H9 (cell line): ENCODE measurements at regions not wholly inside any gene's neighbourhood (a gene's known extent, or its start where the extent isn't known, plus 50 kb on each side); places are given as distances from the start of the nearest gene placed in this dataset.

Experiments used
- DNase-seq: peaks from one replicate; pipeline ENCODE4 v3.0.0-alpha.2; 2017
- H2AFZ ChIP-seq: one replicate; pipeline ENCODE4 v1.6.1; 2013; ENCODE audit warnings: mild to moderate bottlenecking, low read length, control low read depth, moderate library complexity
- H2AK5ac ChIP-seq: 2 replicates; pipeline ENCODE4 v1.6.1; 2013; ENCODE audit warnings: low read length, control low read depth, mixed read lengths; ENCODE audit not compliant: insufficient read length
- H2BK120ac ChIP-seq: one replicate; pipeline ENCODE4 v1.6.1; 2013; ENCODE audit warnings: low read depth, mild to moderate bottlenecking, low read length, control low read depth, inconsistent platforms; ENCODE audit not compliant: poor library complexity, severe bottlenecking
- H2BK12ac ChIP-seq: 2 replicates; pipeline ENCODE4 v1.6.1; 2013; ENCODE audit warnings: low read length, control low read depth, mixed read lengths, low read depth; ENCODE audit not compliant: insufficient read length
- H2BK15ac ChIP-seq: 2 replicates; pipeline ENCODE4 v1.6.1; 2013; ENCODE audit warnings: low read depth, low read length, control low read depth
- H2BK20ac ChIP-seq: one replicate; pipeline ENCODE4 v1.6.1; 2013; ENCODE audit warnings: low read depth, mild to moderate bottlenecking, low read length, control low read depth, inconsistent platforms; ENCODE audit not compliant: poor library complexity, severe bottlenecking
- H2BK5ac ChIP-seq: 2 replicates; pipeline ENCODE4 v1.6.1; 2013; ENCODE audit warnings: low read length, control low read depth, mixed read lengths; ENCODE audit not compliant: insufficient read length
- H3K14ac ChIP-seq: 2 replicates; pipeline ENCODE4 v1.6.1; 2013; ENCODE audit warnings: low read length, control low read depth; ENCODE audit not compliant: insufficient read depth
- H3K18ac ChIP-seq: 2 replicates; pipeline ENCODE4 v1.6.1; 2013; ENCODE audit warnings: low read depth, mild to moderate bottlenecking, mixed read lengths, low read length, control low read depth; ENCODE audit not compliant: insufficient read length
- H3K23ac ChIP-seq: 2 replicates; pipeline ENCODE4 v1.6.1; 2013; ENCODE audit warnings: low read length, control low read depth, mixed read lengths, low read depth; ENCODE audit not compliant: insufficient read length
- H3K23me2 ChIP-seq: 2 replicates; pipeline ENCODE4 v1.6.1; 2013; ENCODE audit warnings: low read depth, mild to moderate bottlenecking, mixed read lengths, low read length, control low read depth; ENCODE audit not compliant: insufficient read length, poor library complexity, severe bottlenecking
- H3K27ac ChIP-seq: 2 replicates; pipeline ENCODE4 v1.5.1; 2013; ENCODE audit warnings: low read length, control low read depth, mixed read lengths, low read depth; ENCODE audit not compliant: insufficient read length
- H3K27me3 ChIP-seq: 2 replicates; pipeline ENCODE4 v1.6.1; 2013; ENCODE audit warnings: low read length, control low read depth, inconsistent platforms; ENCODE audit not compliant: insufficient read depth
- H3K4ac ChIP-seq: 2 replicates; pipeline ENCODE4 v1.6.1; 2013; ENCODE audit warnings: low read depth, mild to moderate bottlenecking, control low read depth, inconsistent platforms, low read length, moderate library complexity
- H3K4me1 ChIP-seq: 2 replicates; pipeline ENCODE4 v1.6.1; 2013; ENCODE audit warnings: low read length, control low read depth, inconsistent platforms; ENCODE audit not compliant: insufficient read depth
- H3K4me2 ChIP-seq: 2 replicates; pipeline ENCODE4 v1.6.1; 2013; ENCODE audit warnings: low read length, control low read depth, mixed read lengths; ENCODE audit not compliant: insufficient read length, insufficient read depth
- H3K56ac ChIP-seq: 2 replicates; pipeline ENCODE4 v1.6.1; 2013; ENCODE audit warnings: low read depth, mild to moderate bottlenecking, mixed read lengths, low read length, control low read depth; ENCODE audit not compliant: insufficient read length
- H3K79me1 ChIP-seq: 2 replicates; pipeline ENCODE4 v1.6.1; 2013; ENCODE audit warnings: low read depth, mild to moderate bottlenecking, moderate library complexity, low read length, control low read depth, inconsistent platforms; ENCODE audit not compliant: insufficient read depth, poor library complexity, severe bottlenecking
- H3K79me2 ChIP-seq: 2 replicates; pipeline ENCODE4 v1.6.1; 2013; ENCODE audit warnings: low read length, control low read depth, inconsistent platforms; ENCODE audit not compliant: insufficient read depth
- H3K9ac ChIP-seq: 2 replicates; pipeline ENCODE4 v1.6.1; 2013; ENCODE audit warnings: low read length, control low read depth, mixed read lengths; ENCODE audit not compliant: insufficient read length; ENCODE audit errors: extremely low read depth
- H3K9me3 ChIP-seq: one replicate; pipeline ENCODE4 v1.6.1; 2013; ENCODE audit warnings: low read depth, low read length, inconsistent platforms; ENCODE audit not compliant: control insufficient read depth
- H3T11ph ChIP-seq: one replicate; pipeline ENCODE4 v1.6.1; 2013; ENCODE audit warnings: mild to moderate bottlenecking, low read length, control low read depth, inconsistent platforms
- H4K20me1 ChIP-seq: one replicate; pipeline ENCODE4 v1.6.1; 2013; ENCODE audit not compliant: control insufficient read depth, insufficient read length, insufficient read depth
- H4K5ac ChIP-seq: 2 replicates; pipeline ENCODE4 v1.6.1; 2013; ENCODE audit warnings: low read depth, mild to moderate bottlenecking, mixed read lengths, low read length, control low read depth; ENCODE audit not compliant: insufficient read length
- H4K8ac ChIP-seq: replicated peaks from 2 replicates; pipeline ENCODE4 v1.6.1; 2013; ENCODE audit warnings: low read length, control low read depth, mixed read lengths, low read depth; ENCODE audit not compliant: insufficient read length
- H4K91ac ChIP-seq: 2 replicates; pipeline ENCODE4 v1.6.1; 2013; ENCODE audit warnings: low read depth, mild to moderate bottlenecking, moderate library complexity, mixed read lengths, low read length, control low read depth; ENCODE audit not compliant: insufficient read length
- H3K27ac Mint-ChIP-seq, 3 experiments: 2 replicates in 2 of 3; 3 replicates in 1 of 3; pipeline ENCODE4 v1.8.0; 2020 to 2021; ENCODE audit warnings: mixed read lengths in 3 of 3, mild to moderate bottlenecking in 1 of 3, moderate library complexity in 1 of 3
- H3K27me3 Mint-ChIP-seq: 2 replicates; pipeline ENCODE4 v1.8.0; 2021; ENCODE audit warnings: low read depth, mild to moderate bottlenecking, moderate library complexity, mixed read lengths
- H3K36me3 Mint-ChIP-seq, 3 experiments: 2 replicates in 2 of 3; 3 replicates in 1 of 3; pipeline ENCODE4 v1.8.0; 2020 to 2021; ENCODE audit warnings: low read depth in 3 of 3, mixed read lengths in 3 of 3; ENCODE audit not compliant: insufficient read depth in 1 of 3
- H3K4me1 Mint-ChIP-seq, 2 experiments: 2 replicates each; pipeline ENCODE4 v1.8.0; 2020; ENCODE audit warnings: mixed read lengths in 2 of 2
- H3K4me3 Mint-ChIP-seq, 2 experiments: 2 replicates in 1 of 2; 3 replicates in 1 of 2; pipeline ENCODE4 v1.8.0; 2020 to 2021; ENCODE audit warnings: mild to moderate bottlenecking in 2 of 2, mixed read lengths in 2 of 2, moderate library complexity in 1 of 2
- H3K9me3 Mint-ChIP-seq, 2 experiments: 2 replicates in 1 of 2; 3 replicates in 1 of 2; pipeline ENCODE4 v1.8.0; 2020; ENCODE audit warnings: mild to moderate bottlenecking in 2 of 2, mixed read lengths in 2 of 2, moderate library complexity in 1 of 2
- CTCF ChIP-seq: fragments of 200-600 bp; sonication (generic); conservative IDR thresholded peaks from 3 replicates; pipeline ENCODE4 v1.8.0; 2021; ENCODE audit warnings: antibody characterized with exemption, mild to moderate bottlenecking
- WGBS: extraction: QIAGEN DNeasy Blood & Tissue Kit; methylation state at CpG from one replicate; pipeline ENCODE4 v1.1.7; 2013; ENCODE audit warnings: missing lambda C conversion rate, low lambda C conversion rate, mixed read lengths; ENCODE audit not compliant: insufficient read length; ENCODE audit errors: extremely low coverage; 5-methylcytosine and 5-hydroxymethylcytosine counted together

GRCh38 chr6:139766796-139767195, 392.3 kb upstream of the CITED2 start:
- WGBS = no CpG with 5 or more reads among the region's 2 CpGs
- H3K9ac ChIP-seq = no peak overlapping the region
- no peaks in the 10 kb centered on the region; the same call in 1 of the 2 replicates for H3K4me1 ChIP-seq
- no peak overlapping the region for H3T11ph ChIP-seq
- H4K20me1 ChIP-seq = no peaks in the 10 kb centered on the region
- H2AFZ ChIP-seq = no peak overlapping the region
- no peaks in the 10 kb centered on the region for H3K27me3 ChIP-seq
- no peaks in the 10 kb centered on the region for H3K23me2 ChIP-seq
- Mint-ChIP-seq H3K4me3 (no peak overlapping the region), H3K9me3 (no peaks in the 10 kb centered on the region), H3K27me3 (no peaks in the 10 kb centered on the region), H3K36me3 (no peaks in the 10 kb centered on the region), H3K27ac (no peak overlapping the region), H3K4me1 (peaks cover 9 to 12% of the 10 kb centered on the region in 2 experiments)
- no peak overlapping the region for H3K23ac ChIP-seq
- no peak overlapping the region for H2BK5ac ChIP-seq
- H4K5ac ChIP-seq = no peak overlapping the region
- no peak overlapping the region for H4K91ac ChIP-seq
- H3K9me3 ChIP-seq = no peaks in the 10 kb centered on the region
- no peaks in the 10 kb centered on the region for H3K79me1 ChIP-seq
- no peak overlapping the region for H3K4ac ChIP-seq
- no peak for DNase-seq
- H2BK15ac ChIP-seq = no peak overlapping the region
- no peak overlapping the region for H2BK120ac ChIP-seq
- H3K56ac ChIP-seq = no peak overlapping the region
- H2BK20ac ChIP-seq = no peak overlapping the region
- H2AK5ac ChIP-seq = no peak overlapping the region
- H3K79me2 ChIP-seq = no peaks in the 10 kb centered on the region
- no peak overlapping the region for H3K27ac ChIP-seq
- no peak overlapping the region for H3K14ac ChIP-seq
- H4K8ac ChIP-seq = no peak overlapping the region
- H3K18ac ChIP-seq = no peak overlapping the region
- H3K4me2 ChIP-seq = no peak overlapping the region
- TF ChIP-seq CTCF = no peak
- no peak overlapping the region for H2BK12ac ChIP-seq
